A549 (cell line): ENCODE measurements at regions not wholly inside any gene's neighbourhood (a gene's known extent, or its start where the extent isn't known, plus 50 kb on each side); places are given as distances from the start of the nearest gene placed in this dataset.

Experiments used
- ATAC-seq, 2 experiments: fragments of 200-7000 bp in 1 of 2; fragments of >200 bp in 1 of 2; cut with Nextera tagmentation in 1 of 2; cut with Tn5 transposase in 1 of 2; 3 replicates each; pipeline versions ENCODE4 v1.8.0 to v1.9.1; 2018 to 2020; ENCODE audit warnings: mild to moderate bottlenecking in 1 of 2, moderate library complexity in 1 of 2
- CTCF ChIA-PET: fragments of 300-600 bp; sonication (Branson Sonifier 250); formaldehyde crosslinking; extraction: SDS; loops from one replicate; lab custom pipeline; 2021; ENCODE audit warnings: antibody characterized with exemption, inconsistent platforms; lab: Yijun Ruan, JAX
- POLR2A ChIA-PET: fragments of 350-600 bp; formaldehyde crosslinking; extraction: SDS; loops from one replicate; lab custom pipeline; 2021; ENCODE audit warnings: antibody characterized with exemption, inconsistent platforms; lab: Yijun Ruan, JAX
- DNase-seq, 2 experiments: peaks; one replicate each; pipeline versions ENCODE4 v3.0.0 to v3.0.0-alpha.2; 2011 to 2016; ENCODE audit warnings: low read depth in 1 of 2, low spot score in 1 of 2
- FAIRE-seq: peaks from 2 replicates; lab custom pipeline; 2011; peaks lifted over from hg19 to GRCh38; lab: Jason Lieb, UNC
- H3K27ac ChIP-seq, 2 experiments: fragments of >200 bp; sonication (Bioruptor Twin); formaldehyde crosslinking; 3 replicates each; pipeline ENCODE4 v1.5.1; 2016 to 2017
- H3K4me1 ChIP-seq: fragments of >200 bp; sonication (Bioruptor Twin); formaldehyde crosslinking; 3 replicates; pipeline ENCODE4 v1.6.1; 2016
- H3K4me2 ChIP-seq: fragments of >200 bp; sonication (Bioruptor Twin); formaldehyde crosslinking; 3 replicates; pipeline ENCODE4 v1.6.1; 2016
- H3K4me3 ChIP-seq: fragments of >200 bp; sonication (Bioruptor Twin); formaldehyde crosslinking; 3 replicates; pipeline ENCODE4 v1.5.1; 2016
- H3K9me3 ChIP-seq: fragments of >200 bp; sonication (Bioruptor Twin); formaldehyde crosslinking; 3 replicates; pipeline ENCODE4 v1.6.1; 2016
- ATOH8 ChIP-seq: fragments of 250-450 bp; sonication (Bioruptor Pico); IDR thresholded peaks from 2 replicates; pipeline ENCODE4 v1.5.0; 2020; ENCODE audit warnings: low read depth, mild to moderate bottlenecking, moderate library complexity
- BHLHE40 ChIP-seq: IDR thresholded peaks from 2 replicates; pipeline ENCODE4 v1.6.1; 2012; ENCODE audit warnings: low read depth, low read length, inconsistent platforms
- CBX8 ChIP-seq: fragments of 200-600 bp; sonication (generic); IDR thresholded peaks from 2 replicates; pipeline ENCODE4 v1.6.1; 2016
- CEBPB ChIP-seq, 2 experiments: fragments of >200 bp in 1 of 2; sonication (Bioruptor Twin) in 1 of 2; formaldehyde crosslinking in 1 of 2; IDR thresholded peaks; 2 replicates each; pipeline ENCODE4 v1.6.1; 2012 to 2016
- CHD4 ChIP-seq: fragments of 200-600 bp; sonication (generic); IDR thresholded peaks from 2 replicates; pipeline ENCODE4 v1.6.1; 2016; ENCODE audit warnings: antibody characterized with exemption, mild to moderate bottlenecking, borderline replicate concordance
- EHF ChIP-seq: fragments of 250-450 bp; sonication (Bioruptor Pico); IDR thresholded peaks from 2 replicates; pipeline ENCODE4 v1.5.0; 2020; ENCODE audit warnings: mild to moderate bottlenecking
- EHMT2 ChIP-seq: fragments of 200-600 bp; sonication (generic); IDR thresholded peaks from 2 replicates; pipeline ENCODE4 v1.6.1; 2016; ENCODE audit warnings: antibody characterized with exemption, low read depth, mild to moderate bottlenecking, moderate library complexity
- ELK1 ChIP-seq: fragments of 150-350 bp; IDR thresholded peaks from 2 replicates; pipeline ENCODE4 v1.6.1; 2014; ENCODE audit warnings: low read depth, mild to moderate bottlenecking, low read length
- EP300 ChIP-seq, 2 experiments: fragments of >200 bp; sonication (Bioruptor Twin); formaldehyde crosslinking; IDR thresholded peaks; 2 replicates in 1 of 2; 3 replicates in 1 of 2; pipeline ENCODE4 v1.6.1; 2016 to 2017
- FOSB ChIP-seq: fragments of 250-450 bp; sonication (Bioruptor Pico); IDR thresholded peaks from 2 replicates; pipeline ENCODE4 v1.5.0; 2020; ENCODE audit warnings: mild to moderate bottlenecking, moderate library complexity
- FOSL2 ChIP-seq, 2 experiments: fragments of 450-650 bp in 1 of 2; fragments of >200 bp in 1 of 2; sonication (Bioruptor Twin) in 1 of 2; formaldehyde crosslinking; IDR thresholded peaks; 2 replicates each; pipeline versions ENCODE4 v1.5.0 to v1.6.1; 2016 to 2020; ENCODE audit warnings: mild to moderate bottlenecking in 1 of 2, moderate library complexity in 1 of 2
- HDAC2 ChIP-seq: fragments of 200-600 bp; sonication (generic); IDR thresholded peaks from 2 replicates; pipeline ENCODE4 v1.6.1; 2016
- HEYL ChIP-seq: fragments of 250-450 bp; sonication (Bioruptor Pico); IDR thresholded peaks from 2 replicates; pipeline ENCODE4 v1.8.0; 2021; ENCODE audit warnings: mild to moderate bottlenecking, moderate library complexity
- HOXB13 ChIP-seq: fragments of 250-450 bp; sonication (Bioruptor Pico); IDR thresholded peaks from 2 replicates; pipeline ENCODE4 v1.5.0; 2020; ENCODE audit warnings: low read depth, mild to moderate bottlenecking, moderate library complexity
- JUN ChIP-seq, 2 experiments: fragments of >200 bp; sonication (Bioruptor Twin); formaldehyde crosslinking; IDR thresholded peaks; 2 replicates in 1 of 2; 3 replicates in 1 of 2; pipeline ENCODE4 v1.6.1; 2016 to 2017
- MAFK ChIP-seq: fragments of 450-650 bp; IDR thresholded peaks from 2 replicates; pipeline ENCODE4 v1.6.1; 2014; ENCODE audit not compliant: partially characterized antibody
- MAX ChIP-seq: IDR thresholded peaks from 2 replicates; pipeline ENCODE4 v1.6.1; 2012
- MYC ChIP-seq: IDR thresholded peaks from 2 replicates; pipeline ENCODE4 v1.6.1; 2012; ENCODE audit warnings: mild to moderate bottlenecking, inconsistent platforms, low read length, improper control_type of control experiment, borderline replicate concordance
- NPAS2 ChIP-seq: fragments of 250-450 bp; sonication (Bioruptor Pico); IDR thresholded peaks from 2 replicates; pipeline ENCODE4 v1.8.0; 2022; ENCODE audit warnings: mild to moderate bottlenecking, moderate library complexity, borderline replicate concordance
- PHF8 ChIP-seq: fragments of 200-600 bp; sonication (generic); IDR thresholded peaks from 2 replicates; pipeline ENCODE4 v1.6.1; 2016; ENCODE audit warnings: low read depth, mild to moderate bottlenecking, antibody characterized with exemption, moderate library complexity, borderline replicate concordance
- RFX5 ChIP-seq: fragments of 450-650 bp; IDR thresholded peaks from 2 replicates; pipeline ENCODE4 v1.7.1; 2014; ENCODE audit warnings: antibody characterized with exemption, mild to moderate bottlenecking, moderate library complexity
- TP53 ChIP-seq: fragments of 250-450 bp; sonication (Bioruptor Pico); IDR thresholded peaks from 2 replicates; pipeline ENCODE4 v1.5.0; 2021; ENCODE audit warnings: mild to moderate bottlenecking, moderate library complexity
- USF2 ChIP-seq: fragments of 450-650 bp; IDR thresholded peaks from 2 replicates; pipeline ENCODE4 v1.6.1; 2014; ENCODE audit warnings: antibody characterized with exemption
- ZC3H11A ChIP-seq: fragments of 450-650 bp; IDR thresholded peaks from 2 replicates; pipeline ENCODE4 v1.6.1; 2014; ENCODE audit warnings: antibody characterized with exemption, mild to moderate bottlenecking
- ZFP36 ChIP-seq: fragments of 450-650 bp; IDR thresholded peaks from 2 replicates; pipeline ENCODE4 v1.6.1; 2014; ENCODE audit warnings: borderline replicate concordance; ENCODE audit not compliant: partially characterized antibody
- ZNF302 ChIP-seq: fragments of 250-450 bp; sonication (Bioruptor Pico); IDR thresholded peaks from 2 replicates; pipeline ENCODE4 v1.9.0; 2021; ENCODE audit warnings: inconsistent platforms, mild to moderate bottlenecking, moderate library complexity
- WGBS: methylation state at CpG from one replicate; pipeline ENCODE4 v1.1.6; 2017; ENCODE audit errors: missing lambda C conversion rate; 5-methylcytosine and 5-hydroxymethylcytosine counted together

- H3K9me3 ChIP-seq = no peaks in the 10 kb centered on the region
- no peak for DNase-seq
- no peak overlapping the region for H3K4me2 ChIP-seq
- no peak overlapping the region for H3K4me3 ChIP-seq
- no peak for ATAC-seq
- H3K4me1 ChIP-seq = no peaks in the 10 kb centered on the region
- H3K27ac ChIP-seq = no peak overlapping the region
- TF ChIP-seq EHMT2 (no peak), BHLHE40 (no peak), NPAS2 (no peak), PHF8 (no peak), ATOH8 (no peak), CHD4 (no peak), MAX (no peak), ELK1 (no peak), FOSB (CRISPR knock-in tag) (no peak), JUN (IDR thresholded peaks at IDR 0.05) (no peak), ZC3H11A (no peak), RFX5 (no peak), TP53 (CRISPR knock-in tag) (no peak), EHF (CRISPR knock-in tag) (no peak), CBX8 (no peak), ZFP36 (no peak), ZNF302 (CRISPR knock-in tag) (no peak), CEBPB (IDR thresholded peaks at IDR 0.05) (no peak)
- CTCF ChIA-PET = no interaction called here
- POLR2A ChIA-PET = no interaction called here
- no peak for FAIRE-seq
Observed at GRCh38 chr11:23272095-23272494, 411.8 kb upstream of the CCDC179 start.

- no peak for FAIRE-seq
- ChIA-PET CTCF (no interaction called here), POLR2A (no interaction called here)
- H3K4me3 ChIP-seq = no peak overlapping the region
- no peak overlapping the region for H3K27ac ChIP-seq
- TF ChIP-seq EHMT2 (no peak), ATOH8 (no peak), HOXB13 (CRISPR knock-in tag) (no peak), HEYL (CRISPR knock-in tag) (no peak), MYC (no peak), EP300 (IDR thresholded peaks at IDR 0.05) (no peak), HDAC2 (no peak), EHF (CRISPR knock-in tag) (no peak), CEBPB (IDR thresholded peaks at IDR 0.05) (no peak), MAFK (no peak), FOSL2 (IDR thresholded peaks at IDR 0.05) (no peak), FOSL2 (CRISPR knock-in tag; IDR thresholded peaks at IDR 0.05) (no peak), USF2 (no peak)
- H3K9me3 ChIP-seq = no peaks in the 10 kb centered on the region
- DNase-seq = no peak
- no peak for ATAC-seq
- WGBS = 7% methylated on average over 4 of the region's 4 CpGs
- H3K4me2 ChIP-seq = no peak overlapping the region
- no peaks in the 10 kb centered on the region for H3K4me1 ChIP-seq
Observed at GRCh38 chr11:23278121-23278520, 417.8 kb upstream of the CCDC179 start.
